Natural killer cell (primary cell): ENCODE measurements at regions not wholly inside any gene's neighbourhood (a gene's known extent, or its start where the extent isn't known, plus 50 kb on each side); places are given as distances from the start of the nearest gene placed in this dataset.

Experiments
- ATAC-seq, 3 donors: fragments of 150-1000 bp in 2 of 3; fragments of 200-7000 bp in 1 of 3; cut with Tn5 transposase; 1 replicate in 1 of 3; 2 replicates in 2 of 3; pipeline ENCODE4 v1.10.0; 2021; ENCODE audit warnings: mild to moderate bottlenecking in 2 of 3, moderate library complexity in 2 of 3
- DNase-seq, 2 donors: peaks; one replicate each; pipeline versions ENCODE4 v3.0.0 to v3.0.0-alpha.2; 2013 to 2021; ENCODE audit warnings: mixed read lengths in 1 of 2
- H3K27ac ChIP-seq: one replicate; pipeline ENCODE4 v1.5.1; 2013; ENCODE audit warnings: mild to moderate bottlenecking, low read length
- H3K27me3 ChIP-seq: one replicate; pipeline ENCODE4 v1.6.1; 2013; ENCODE audit warnings: low read length; ENCODE audit not compliant: control insufficient read depth, insufficient read depth
- H3K36me3 ChIP-seq: one replicate; pipeline ENCODE4 v1.6.1; 2013; ENCODE audit warnings: low read length; ENCODE audit not compliant: control insufficient read depth, insufficient read depth
- H3K4me1 ChIP-seq: one replicate; pipeline ENCODE4 v1.6.1; 2013; ENCODE audit warnings: low read length; ENCODE audit not compliant: control insufficient read depth, insufficient read depth
- H3K4me3 ChIP-seq: one replicate; pipeline ENCODE4 v1.5.1; 2013; ENCODE audit warnings: low read length
- H3K9me3 ChIP-seq: one replicate; pipeline ENCODE4 v1.6.1; 2013; ENCODE audit warnings: low read length; ENCODE audit not compliant: control insufficient read depth, insufficient read depth
- H3K27ac Mint-ChIP-seq, 2 donors: one replicate each; pipeline ENCODE4 v1.8.0; 2022; ENCODE audit warnings: mild to moderate bottlenecking in 2 of 2, mixed read lengths in 2 of 2, moderate library complexity in 1 of 2
- H3K27me3 Mint-ChIP-seq, 2 donors: one replicate each; pipeline ENCODE4 v1.8.0; 2022; ENCODE audit warnings: low read depth in 2 of 2, mixed read lengths in 2 of 2
- H3K36me3 Mint-ChIP-seq: one replicate; pipeline ENCODE4 v1.8.0; 2022; ENCODE audit warnings: mixed read lengths
- H3K4me1 Mint-ChIP-seq, 2 donors: one replicate each; pipeline ENCODE4 v1.8.0; 2022; ENCODE audit warnings: mixed read lengths in 2 of 2
- H3K4me3 Mint-ChIP-seq: one replicate; pipeline ENCODE4 v1.8.0; 2022; ENCODE audit warnings: mild to moderate bottlenecking, moderate library complexity, mixed read lengths
- H3K9me3 Mint-ChIP-seq, 2 donors: one replicate each; pipeline ENCODE4 v1.8.0; 2022; ENCODE audit warnings: mixed read lengths in 2 of 2
- WGBS: methylation state at CpG from one replicate; pipeline ENCODE4 v1.1.7; 2013; ENCODE audit warnings: missing lambda C conversion rate; ENCODE audit not compliant: insufficient coverage; 5-methylcytosine and 5-hydroxymethylcytosine counted together
- intact Hi-C: fragments of 100-400 bp; cut with micrococcal nuclease; formaldehyde crosslinking; loops from one replicate; pipeline ENCODE4 v1.14.2; 2022
- TF ChIP-seq, protein P1 (sequence below): fragments of 200-600 bp; IDR thresholded peaks from one replicate; pipeline ENCODE4 v1.8.0; 2022; ENCODE audit warnings: antibody characterized with exemption

DNA sequence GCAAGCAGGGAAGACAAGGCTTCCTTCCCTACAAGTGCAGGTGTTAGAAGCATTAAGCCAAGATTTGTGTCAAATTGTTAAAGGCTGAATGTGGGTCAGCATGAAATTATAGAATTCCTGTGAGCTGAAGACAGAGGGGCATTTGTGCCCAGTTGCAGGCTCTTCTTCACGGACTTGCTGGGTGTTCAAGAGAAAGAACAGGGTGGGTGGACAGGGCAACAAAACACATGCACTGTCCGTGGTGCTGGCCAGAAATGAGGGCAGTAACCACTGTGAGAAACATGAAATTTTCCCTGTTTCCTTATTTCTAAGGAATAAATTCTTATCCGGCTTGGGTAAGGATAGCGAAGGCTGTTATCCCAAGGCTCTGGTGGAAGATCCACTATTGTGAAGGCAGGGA, 579.5 kb upstream of the HTR1E start:
- Mint-ChIP-seq H3K36me3 (no peaks in the 10 kb centered on the region), H3K4me1 (no peaks in the 10 kb centered on the region), H3K27ac (no peak overlapping the region), H3K4me3 (no peak overlapping the region), H3K27me3 (no peaks in the 10 kb centered on the region), H3K9me3 (peaks cover 15 to 27% of the 10 kb centered on the region in 2 donors)
- H3K4me3 ChIP-seq: no peak overlapping the region
- no peak for DNase-seq
- no peaks in the 10 kb centered on the region for H3K36me3 ChIP-seq
- peaks cover 3% of the 10 kb centered on the region for H3K9me3 ChIP-seq
- 82% methylated on average over 4 of the region's 4 CpGs for WGBS
- intact Hi-C loops: no loop called here
- H3K27me3 ChIP-seq: no peaks in the 10 kb centered on the region
- H3K27ac ChIP-seq: no peak overlapping the region
- no peak for ATAC-seq
- TF ChIP-seq, protein P1, sequence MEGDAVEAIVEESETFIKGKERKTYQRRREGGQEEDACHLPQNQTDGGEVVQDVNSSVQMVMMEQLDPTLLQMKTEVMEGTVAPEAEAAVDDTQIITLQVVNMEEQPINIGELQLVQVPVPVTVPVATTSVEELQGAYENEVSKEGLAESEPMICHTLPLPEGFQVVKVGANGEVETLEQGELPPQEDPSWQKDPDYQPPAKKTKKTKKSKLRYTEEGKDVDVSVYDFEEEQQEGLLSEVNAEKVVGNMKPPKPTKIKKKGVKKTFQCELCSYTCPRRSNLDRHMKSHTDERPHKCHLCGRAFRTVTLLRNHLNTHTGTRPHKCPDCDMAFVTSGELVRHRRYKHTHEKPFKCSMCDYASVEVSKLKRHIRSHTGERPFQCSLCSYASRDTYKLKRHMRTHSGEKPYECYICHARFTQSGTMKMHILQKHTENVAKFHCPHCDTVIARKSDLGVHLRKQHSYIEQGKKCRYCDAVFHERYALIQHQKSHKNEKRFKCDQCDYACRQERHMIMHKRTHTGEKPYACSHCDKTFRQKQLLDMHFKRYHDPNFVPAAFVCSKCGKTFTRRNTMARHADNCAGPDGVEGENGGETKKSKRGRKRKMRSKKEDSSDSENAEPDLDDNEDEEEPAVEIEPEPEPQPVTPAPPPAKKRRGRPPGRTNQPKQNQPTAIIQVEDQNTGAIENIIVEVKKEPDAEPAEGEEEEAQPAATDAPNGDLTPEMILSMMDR: no peak
- no peaks in the 10 kb centered on the region for H3K4me1 ChIP-seq

DNA sequence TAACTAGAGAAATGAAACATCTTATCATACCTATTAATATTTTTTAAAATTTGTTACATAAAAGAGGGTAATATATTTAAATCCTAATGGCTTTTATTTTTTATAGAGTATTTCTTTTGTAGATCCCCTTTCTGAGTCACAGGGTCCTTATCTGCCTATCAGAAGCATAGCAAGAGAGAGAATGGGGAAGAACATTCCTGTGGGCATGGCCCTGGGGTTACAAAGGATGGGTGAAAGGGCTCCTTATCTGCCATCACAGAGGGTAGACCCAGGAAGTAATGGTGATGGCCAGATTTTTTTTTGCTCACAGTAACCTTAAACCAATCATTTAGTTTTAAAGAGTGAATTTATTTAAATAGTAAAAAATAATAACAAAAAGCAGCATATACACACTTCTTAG, 582.1 kb upstream of the HTR1E start:
- ATAC-seq (no peak), DNase-seq (no peak)
- H3K4me3 ChIP-seq: no peak overlapping the region
- intact Hi-C loops: no loop called here
- H3K27ac ChIP-seq: no peak overlapping the region
- no peak overlapping the region for H3K4me3 Mint-ChIP-seq
- peaks cover 6% of the 10 kb centered on the region for H3K9me3 ChIP-seq
- no peaks in the 10 kb centered on the region for H3K4me1 Mint-ChIP-seq
- H3K36me3 ChIP-seq: no peaks in the 10 kb centered on the region
- TF ChIP-seq, protein P1: no peak
- peaks cover 15 to 22% of the 10 kb centered on the region in 2 donors for H3K9me3 Mint-ChIP-seq
- no peaks in the 10 kb centered on the region for H3K36me3 Mint-ChIP-seq
- no peaks in the 10 kb centered on the region for H3K27me3 Mint-ChIP-seq
- H3K27me3 ChIP-seq: no peaks in the 10 kb centered on the region
- H3K4me1 ChIP-seq: no peaks in the 10 kb centered on the region
- H3K27ac Mint-ChIP-seq: no peak overlapping the region

DNA sequence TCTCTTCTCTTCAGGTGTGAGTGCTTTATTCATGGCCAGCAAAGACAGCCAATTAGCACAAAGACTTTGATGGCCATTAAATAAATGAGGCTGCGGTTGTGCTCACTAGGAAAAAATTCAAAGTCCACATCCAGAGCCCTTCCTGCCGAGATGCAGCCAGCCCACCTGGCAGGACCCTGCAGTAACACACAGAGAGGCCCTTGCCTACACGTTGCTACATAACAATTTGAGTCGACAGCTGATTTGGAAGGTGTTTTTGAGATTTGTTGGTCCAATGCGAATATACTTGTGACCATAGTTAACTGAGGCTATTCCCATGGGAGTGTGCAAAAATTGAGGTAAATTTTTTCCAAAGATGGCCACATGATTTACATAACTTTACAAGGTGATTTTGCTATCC, 605.4 kb upstream of the HTR1E start:
- WGBS: 60% methylated on average over 5 of the region's 5 CpGs
- H3K4me3 Mint-ChIP-seq: no peak overlapping the region
- intact Hi-C loops: no loop called here
- no peaks in the 10 kb centered on the region for H3K4me1 Mint-ChIP-seq
- no peak overlapping the region for H3K4me3 ChIP-seq
- no peaks in the 10 kb centered on the region for H3K27me3 ChIP-seq
- TF ChIP-seq, protein P1: no peak
- H3K36me3 ChIP-seq: no peaks in the 10 kb centered on the region
- no peak overlapping the region for H3K27ac Mint-ChIP-seq
- H3K27me3 Mint-ChIP-seq: no peaks in the 10 kb centered on the region
- H3K9me3 ChIP-seq: no peaks in the 10 kb centered on the region
- peaks cover 13 to 14% of the 10 kb centered on the region in 2 donors for H3K9me3 Mint-ChIP-seq
- ATAC-seq (no peak), DNase-seq (no peak)
- H3K27ac ChIP-seq: no peak overlapping the region
- H3K36me3 Mint-ChIP-seq: no peaks in the 10 kb centered on the region
- H3K4me1 ChIP-seq: no peaks in the 10 kb centered on the region

DNA sequence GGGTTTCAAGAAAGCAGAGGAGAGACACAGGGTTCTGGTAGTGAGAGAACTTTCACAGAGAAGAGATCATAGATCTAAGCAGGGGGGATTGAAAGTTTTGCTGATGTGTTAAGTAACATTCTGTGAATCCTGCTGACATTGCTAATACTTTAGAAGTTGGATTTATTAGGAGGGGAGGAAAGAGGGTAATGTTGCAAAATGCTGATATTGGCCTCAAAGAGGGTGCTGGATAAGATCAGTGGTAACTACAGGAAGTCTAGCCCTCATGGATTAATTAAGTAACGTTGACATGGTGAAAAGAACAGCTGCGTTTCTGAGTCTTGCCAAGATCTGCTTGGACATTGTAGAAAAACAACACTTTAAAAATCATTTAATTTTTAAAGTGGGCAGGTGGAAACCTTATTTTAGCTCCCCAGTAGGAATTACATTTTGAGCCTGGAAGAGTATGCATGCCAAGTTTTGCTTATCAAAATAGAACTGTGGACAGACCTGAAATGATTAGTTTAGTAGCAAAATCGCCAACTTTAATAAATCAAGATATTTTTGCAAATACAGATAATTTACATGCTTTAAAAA, 606.0 kb upstream of the HTR1E start:
- Mint-ChIP-seq H3K27me3 (no peaks in the 10 kb centered on the region), H3K9me3 (peaks cover 10 to 12% of the 10 kb centered on the region in 2 donors), H3K4me3 (no peak overlapping the region), H3K4me1 (no peaks in the 10 kb centered on the region), H3K36me3 (no peaks in the 10 kb centered on the region), H3K27ac (no peak overlapping the region)
- 10% methylated on average over 2 of the region's 3 CpGs for WGBS
- no peaks in the 10 kb centered on the region for H3K27me3 ChIP-seq
- H3K9me3 ChIP-seq: no peaks in the 10 kb centered on the region
- DNase-seq: no peak
- H3K27ac ChIP-seq: no peak overlapping the region
- H3K4me3 ChIP-seq: no peak overlapping the region
- intact Hi-C loops: no loop called here
- ATAC-seq: no peak
- no peaks in the 10 kb centered on the region for H3K4me1 ChIP-seq
- TF ChIP-seq, protein P1: no peak
- no peaks in the 10 kb centered on the region for H3K36me3 ChIP-seq
